ENCODE measurements at regions not wholly inside any gene's neighbourhood (a gene's known extent, or its start where the extent isn't known, plus 50 kb on each side); places are given as distances from the start of the nearest gene placed in this dataset.

GRCh38 chr5:12625667-12626263 is 721.5 kb upstream of the CTNND2 start:
- no peak overlapping the region for H2AK5ac ChIP-seq (ENCODE audit: low read depth, low read length)
- H3K23ac ChIP-seq (ENCODE audit: insufficient read length), result no peak overlapping the region
- no peak overlapping the region for H2BK15ac ChIP-seq (ENCODE audit: low read length)
- H3K4me2 ChIP-seq (ENCODE audit: insufficient read depth in 1 of 2, low read depth in 2 of 2, low read length in 2 of 2), result peak overlapping the region; percentile 74 to 77
- WGBS, 2 experiments (ENCODE audit: extremely low coverage in 1 of 2, insufficient coverage in 1 of 2, insufficient read length in 1 of 2, insufficient replicate concordance in 2 of 2, low coverage in 1 of 2, low lambda C conversion rate in 2 of 2, missing lambda C conversion rate in 1 of 2), result 60% methylated on average over 8 of the region's 8 CpGs; no CpG with 5 or more reads in 1 of the 2 experiments
- H2BK120ac ChIP-seq (replicated peaks; ENCODE audit: low read depth, low read length), result peak overlapping the region; percentile 99
- no peaks in the 10 kb centered on the region for H3K9me3 ChIP-seq (ENCODE audit: insufficient read depth in 2 of 2, low read depth in 1 of 2, low read length in 1 of 2)
- H3K56ac ChIP-seq (replicated peaks; ENCODE audit: insufficient read length, low read depth, low read length), result peak overlapping the region; percentile 72
- H2AFZ ChIP-seq (ENCODE audit: low read length), result no peak overlapping the region
- peak overlapping the region; percentile 57; the same call in 1 of the 2 replicates for H4K8ac ChIP-seq (ENCODE audit: extremely low read depth, insufficient read depth, low read length)
- H3K14ac ChIP-seq (ENCODE audit: insufficient read length), result peak overlapping the region; percentile 45
- no peak overlapping the region for H2BK20ac ChIP-seq (ENCODE audit: low read length)
- H4K5ac ChIP-seq (ENCODE audit: insufficient read length, low read depth, low read length), result peak overlapping the region; percentile 94
- H4K20me1 ChIP-seq (replicated peaks in 1 of 2; ENCODE audit: control insufficient read depth in 1 of 2, insufficient read depth in 2 of 2, low read length in 2 of 2), result peaks cover 0 to 4% of the 10 kb centered on the region in 2 experiments
- H3K79me2 ChIP-seq (ENCODE audit: control insufficient read depth in 1 of 2, insufficient read depth in 2 of 2, low read length in 2 of 2), result peaks cover 37 to 60% of the 10 kb centered on the region in 2 experiments
- peak overlapping the region; percentile 99 for H4K91ac ChIP-seq (replicated peaks; ENCODE audit: insufficient read length, low read length)
- DNase-seq (ENCODE audit: low read depth in 1 of 2, low spot score in 2 of 2) (no peak), FAIRE-seq (no peak)
- peak overlapping the region; percentile 53 to 81 (median 64); a peak in 6 of 7 replicates for H3K9ac ChIP-seq (replicated peaks in 1 of 4; ENCODE audit: extremely low read depth in 1 of 4, low read depth in 3 of 4, low read length in 3 of 4)
- no peaks in the 10 kb centered on the region for H3K79me1 ChIP-seq (ENCODE audit: low read depth, low read length)
- peak overlapping the region; percentile 64 to 76 (median 67) for H3K4me3 ChIP-seq (ENCODE audit: extremely low read depth in 1 of 4, insufficient read depth in 2 of 4, low read depth in 3 of 4, low read length in 4 of 4)
- H3K4ac ChIP-seq (replicated peaks; ENCODE audit: insufficient read length, low read depth, low read length), result no peak overlapping the region
- peaks cover 9% of the 10 kb centered on the region for H3K23me2 ChIP-seq (ENCODE audit: low read depth, low read length)
- H2BK12ac ChIP-seq (ENCODE audit: low read depth, low read length), result peak overlapping the region; percentile 10; the same call in 1 of the 2 replicates
- no peaks in the 10 kb centered on the region for H3K27me3 ChIP-seq (replicated peaks in 1 of 4; ENCODE audit: control insufficient read depth in 3 of 4, extremely low read depth in 1 of 4, insufficient read depth in 3 of 4, low read length in 3 of 4)
- peaks cover 0 to 23% (median 4%) of the 10 kb centered on the region in 4 experiments; a peak in 2 of 8 replicates for H3K36me3 ChIP-seq (ENCODE audit: control insufficient read depth in 2 of 4, insufficient read depth in 4 of 4, low read length in 3 of 4)
- H3K27ac ChIP-seq (ENCODE audit: low read depth, low read length), result peak overlapping the region; percentile 73
- H2BK5ac ChIP-seq (ENCODE audit: low read depth, low read length), result peak overlapping the region; percentile 99
- peaks cover 2 to 27% (median 17%) of the 10 kb centered on the region in 4 experiments for H3K4me1 ChIP-seq (replicated peaks in 1 of 4; ENCODE audit: control insufficient read depth in 3 of 4, insufficient read depth in 4 of 4, low read length in 3 of 4)
- ChIA-PET CTCF (ENCODE audit: partially characterized antibody) (interaction anchor here (0.7 kb wide), 1 partner anchor 944 kb away, joined by 3 read pairs; no protein-coding TSS in a partner anchor), POLR2A (ENCODE audit: partially characterized antibody) (interaction anchor here (1.2 to 1.4 kb wide), 4 partner anchors 26 to 120 kb away, joined by 3 to 6 read pairs (median 5); no protein-coding TSS in a partner anchor)
- peak overlapping the region; percentile 100; the same call in 1 of the 2 replicates for H3K18ac ChIP-seq (ENCODE audit: extremely low read depth, low read length)
- TF ChIP-seq RFX5 (IDR thresholded peaks at IDR 0.05; ENCODE audit: borderline replicate concordance, low read depth, low read length), result no peak
- no peak for TF ChIP-seq JUND (IDR thresholded peaks at IDR 0.05; ENCODE audit: low read length)
- TF ChIP-seq TBP (IDR thresholded peaks at IDR 0.05; ENCODE audit: low read depth, low read length), result peak; percentile 75; the same call in 1 of the 2 replicates
- TF ChIP-seq SIN3A (conservative IDR thresholded peaks at IDR 0.05 in 1 of 2, IDR thresholded peaks at IDR 0.05 in 1 of 2; ENCODE audit: low read depth in 1 of 2, low read length in 2 of 2), result 0 out of 4 replicates have a peak, but pooled peaks of 1 of the 2 experiments have one; percentile 7
- peak; percentile 46 to 81 for TF ChIP-seq POLR2A (IDR thresholded peaks at IDR 0.05; ENCODE audit: control extremely low read depth in 1 of 2, low read depth in 2 of 2, low read length in 2 of 2)
- TF ChIP-seq CHD1 (IDR thresholded peaks at IDR 0.05; ENCODE audit: low read depth, low read length), result no peak
- TF ChIP-seq YY1 (IDR thresholded peaks at IDR 0.05; ENCODE audit: low read depth, low read length), result no peak
- TF ChIP-seq RNF2 (IDR thresholded peaks at IDR 0.05; ENCODE audit: borderline replicate concordance, low read depth, low read length, missing control alignments, poor library complexity, severe bottlenecking), result no peak
- TF ChIP-seq PHF8 (conservative IDR thresholded peaks at IDR 0.05; ENCODE audit: low read depth, low read length), result no peak
- TF ChIP-seq TAF1 (IDR thresholded peaks at IDR 0.05; ENCODE audit: low read depth, low read length), result 0 out of 2 replicates have a peak, but pooled peaks have one; percentile 41
- peak; percentile 18 for TF ChIP-seq TAF7 (optimal IDR thresholded peaks at IDR 0.05; ENCODE audit: borderline replicate concordance, low read depth, low read length)
- TF ChIP-seq MAFK (IDR thresholded peaks at IDR 0.05; ENCODE audit: low read depth, low read length), result no peak
- no peak for TF ChIP-seq ASH2L (IDR thresholded peaks at IDR 0.05; ENCODE audit: low read length)

All from H1 (cell line).